ENCODE measurements at regions not wholly inside any gene's neighbourhood (a gene's known extent, or its start where the extent isn't known, plus 50 kb on each side); places are given as distances from the start of the nearest gene placed in this dataset.

GRCh38 chr2:111633189-111633588 is 250.8 kb downstream of the ANAPC1 start:
- TF ChIP-seq EZH2phosphoT487 (IDR thresholded peaks at IDR 0.05; ENCODE audit: insufficient read depth, low read depth): no peak
- TF ChIP-seq EZH2 (IDR thresholded peaks at IDR 0.05; ENCODE audit: insufficient read depth, poor library complexity, severe bottlenecking): no peak

Data from GM23248 (cell line).